IMR-90 (cell line): ENCODE measurements at regions not wholly inside any gene's neighbourhood (a gene's known extent, or its start where the extent isn't known, plus 50 kb on each side); places are given as distances from the start of the nearest gene placed in this dataset.

Experiments used
- ATAC-seq: fragments of 200-7000 bp; cut with Tn5 transposase; 2 replicates; pipeline ENCODE4 v1.9.1; 2020; ENCODE audit warnings: low read depth, mild to moderate bottlenecking, moderate library complexity
- BruUV-seq: library from RNA; stranded (reverse); fragments of 400-500 nt; replicated peaks from 2 replicates; lab custom pipeline; 2021; lab: Mats Ljungman, UMichigan
- CTCF ChIA-PET: fragments of 300-600 bp; formaldehyde crosslinking; extraction: SDS; loops from one replicate; lab custom pipeline; 2021; ENCODE audit warnings: antibody characterized with exemption; lab: Yijun Ruan, JAX
- POLR2A ChIA-PET: fragments of 300-600 bp; sonication (Branson Sonifier 250); formaldehyde crosslinking; loops from one replicate; lab custom pipeline; 2022; ENCODE audit warnings: antibody characterized with exemption; ENCODE audit not compliant: unreplicated experiment; lab: Charles Lee
- DNase-seq: peaks from one replicate; pipeline ENCODE4 v3.0.0; 2013
- H2AFZ ChIP-seq: replicated peaks from 2 replicates; pipeline ENCODE3; 2013; ENCODE audit warnings: low read length, mild to moderate bottlenecking; ENCODE audit not compliant: poor library complexity
- H2AK5ac ChIP-seq: 2 replicates; pipeline ENCODE4 v1.6.1; 2013; ENCODE audit warnings: low read depth, low read length, inconsistent platforms
- H2AK9ac ChIP-seq: replicated peaks from 2 replicates; pipeline ENCODE3; 2013; ENCODE audit warnings: mild to moderate bottlenecking, low read depth, low read length, moderate library complexity; ENCODE audit not compliant: poor library complexity
- H2BK120ac ChIP-seq: 2 replicates; pipeline ENCODE4 v1.6.1; 2013; ENCODE audit warnings: low read depth, low read length, inconsistent platforms
- H2BK15ac ChIP-seq: 3 replicates; pipeline ENCODE4 v1.6.1; 2013; ENCODE audit warnings: low read depth, low read length, inconsistent platforms
- H2BK20ac ChIP-seq: 2 replicates; pipeline ENCODE4 v1.6.1; 2013; ENCODE audit warnings: low read depth, mild to moderate bottlenecking, inconsistent platforms, low read length, moderate library complexity
- H2BK5ac ChIP-seq: 2 replicates; pipeline ENCODE4 v1.6.1; 2013; ENCODE audit warnings: mild to moderate bottlenecking, low read depth, low read length, inconsistent platforms; ENCODE audit not compliant: poor library complexity, severe bottlenecking
- H3K14ac ChIP-seq: replicated peaks from 2 replicates; pipeline ENCODE4 v1.6.1; 2013; ENCODE audit warnings: low read depth, low read length, inconsistent platforms
- H3K18ac ChIP-seq: 2 replicates; pipeline ENCODE4 v1.6.1; 2013; ENCODE audit warnings: low read depth, low read length, control low read depth
- H3K23ac ChIP-seq: 2 replicates; pipeline ENCODE4 v1.6.1; 2013; ENCODE audit warnings: low read depth, low read length, inconsistent platforms
- H3K27ac ChIP-seq: 2 replicates; pipeline ENCODE4 v1.5.1; 2013; ENCODE audit warnings: mild to moderate bottlenecking, control low read depth, low read length; ENCODE audit not compliant: insufficient read depth
- H3K27me3 ChIP-seq: 2 replicates; pipeline ENCODE4 v1.6.1; 2013; ENCODE audit warnings: low read length; ENCODE audit not compliant: control insufficient read depth, insufficient read depth
- H3K36me3 ChIP-seq: 2 replicates; pipeline ENCODE4 v1.6.1; 2013; ENCODE audit warnings: low read length, mixed read lengths; ENCODE audit not compliant: control insufficient read depth, insufficient read depth
- H3K4ac ChIP-seq: 2 replicates; pipeline ENCODE4 v1.6.1; 2013; ENCODE audit warnings: low read depth, low read length, inconsistent platforms
- H3K4me1 ChIP-seq: 2 replicates; pipeline ENCODE4 v1.6.1; 2013; ENCODE audit warnings: low read length, mixed read lengths; ENCODE audit not compliant: control insufficient read depth, insufficient read depth
- H3K4me2 ChIP-seq: 2 replicates; pipeline ENCODE4 v1.6.1; 2013; ENCODE audit warnings: low read depth, mild to moderate bottlenecking, control low read depth, low read length, moderate library complexity
- H3K4me3 ChIP-seq: 2 replicates; pipeline ENCODE4 v1.5.1; 2013; ENCODE audit warnings: low read depth, mild to moderate bottlenecking, control low read depth, low read length, moderate library complexity; ENCODE audit not compliant: insufficient read depth
- H3K56ac ChIP-seq: 2 replicates; pipeline ENCODE4 v1.6.1; 2013; ENCODE audit warnings: low read length, inconsistent platforms; ENCODE audit not compliant: insufficient read depth; ENCODE audit errors: extremely low read depth
- H3K79me1 ChIP-seq, 2 experiments: 2 replicates each; pipeline ENCODE4 v1.6.1; 2013; ENCODE audit warnings: low read length in 2 of 2, inconsistent platforms in 1 of 2, low read depth in 1 of 2
- H3K9ac ChIP-seq: 2 replicates; pipeline ENCODE4 v1.6.1; 2013; ENCODE audit warnings: low read depth, low read length, control low read depth
- H3K9me1 ChIP-seq: 2 replicates; pipeline ENCODE4 v1.6.1; 2013; ENCODE audit warnings: low read length, inconsistent platforms; ENCODE audit not compliant: insufficient read depth
- H3K9me3 ChIP-seq: 2 replicates; pipeline ENCODE4 v1.6.1; 2013; ENCODE audit warnings: low read length; ENCODE audit not compliant: control insufficient read depth, insufficient read depth
- H4K20me1 ChIP-seq: 2 replicates; pipeline ENCODE4 v1.6.1; 2013; ENCODE audit warnings: low read length, inconsistent platforms; ENCODE audit not compliant: insufficient read depth
- H4K5ac ChIP-seq: 2 replicates; pipeline ENCODE4 v1.6.1; 2013; ENCODE audit warnings: mild to moderate bottlenecking, low read depth, low read length, control low read depth
- H4K8ac ChIP-seq, 2 experiments: 2 replicates each; pipeline ENCODE4 v1.6.1; 2013; ENCODE audit warnings: low read depth in 2 of 2, low read length in 2 of 2, control low read depth in 1 of 2, inconsistent platforms in 1 of 2
- H4K91ac ChIP-seq: 2 replicates; pipeline ENCODE4 v1.6.1; 2013; ENCODE audit warnings: low read depth, low read length, inconsistent platforms; ENCODE audit not compliant: insufficient read depth
- BHLHE40 ChIP-seq: fragments of 150-350 bp; IDR thresholded peaks from 2 replicates; pipeline ENCODE4 v1.6.1; 2016; ENCODE audit warnings: mild to moderate bottlenecking, low read depth, low read length
- CEBPB ChIP-seq: IDR thresholded peaks from 2 replicates; pipeline ENCODE4 v1.6.1; 2012; ENCODE audit warnings: low read depth, low read length, improper control_type of control experiment
- CHD1 ChIP-seq: IDR thresholded peaks from 2 replicates; pipeline ENCODE4 v1.6.1; 2012; ENCODE audit warnings: low read depth, low read length, improper control_type of control experiment
- CTCF ChIP-seq: conservative IDR thresholded peaks from 2 replicates; pipeline ENCODE4 v1.5.1; 2012; ENCODE audit warnings: mild to moderate bottlenecking, low read depth, low read length, improper control_type of control experiment
- ELK1 ChIP-seq: fragments of 150-350 bp; IDR thresholded peaks from 2 replicates; pipeline ENCODE4 v1.6.1; 2016; ENCODE audit warnings: low read depth, mild to moderate bottlenecking, low read length, moderate library complexity, borderline replicate concordance
- FOS ChIP-seq: fragments of 150-350 bp; IDR thresholded peaks from 2 replicates; pipeline ENCODE4 v1.6.1; 2016; ENCODE audit warnings: low read depth, low read length
- MAFK ChIP-seq: IDR thresholded peaks from 2 replicates; pipeline ENCODE4 v1.6.1; 2012; ENCODE audit warnings: low read depth, low read length, improper control_type of control experiment
- MAZ ChIP-seq: IDR thresholded peaks from 2 replicates; pipeline ENCODE4 v1.6.1; 2012; ENCODE audit warnings: low read depth, mild to moderate bottlenecking, low read length, improper control_type of control experiment, moderate library complexity, borderline replicate concordance
- MXI1 ChIP-seq: IDR thresholded peaks from 2 replicates; pipeline ENCODE4 v1.6.1; 2012; ENCODE audit warnings: low read depth, mild to moderate bottlenecking, low read length, moderate library complexity, borderline replicate concordance
- NFE2L2 ChIP-seq: fragments of 150-350 bp; IDR thresholded peaks from 2 replicates; pipeline ENCODE4 v1.6.1; 2016; ENCODE audit warnings: low read depth, mild to moderate bottlenecking, low read length
- POLR2A ChIP-seq: IDR thresholded peaks from 2 replicates; pipeline ENCODE4 v1.6.1; 2012; ENCODE audit warnings: mild to moderate bottlenecking, low read depth, low read length
- RAD21 ChIP-seq: IDR thresholded peaks from 2 replicates; pipeline ENCODE4 v1.6.1; 2012; ENCODE audit warnings: low read length, improper control_type of control experiment
- RCOR1 ChIP-seq: IDR thresholded peaks from 2 replicates; pipeline ENCODE4 v1.6.1; 2012; ENCODE audit warnings: mild to moderate bottlenecking, low read length, improper control_type of control experiment; ENCODE audit not compliant: insufficient replicate concordance
- RFX5 ChIP-seq: IDR thresholded peaks from 2 replicates; pipeline ENCODE4 v1.8.0; 2012; ENCODE audit warnings: low read depth, mild to moderate bottlenecking, low read length, moderate library complexity
- SMC3 ChIP-seq: fragments of 150-350 bp; IDR thresholded peaks from 2 replicates; pipeline ENCODE4 v1.6.1; 2016; ENCODE audit warnings: low read depth, mild to moderate bottlenecking, antibody characterized with exemption, low read length, moderate library complexity
- USF2 ChIP-seq: fragments of 150-350 bp; IDR thresholded peaks from 2 replicates; pipeline ENCODE4 v1.6.1; 2017; ENCODE audit warnings: mild to moderate bottlenecking, antibody characterized with exemption, low read length, low read depth
- WGBS, 2 experiments: methylation state at CpG; one replicate each; pipeline versions ENCODE4 v1.1.5 to v1.1.7; 2013; ENCODE audit warnings: missing lambda C conversion rate in 2 of 2; ENCODE audit not compliant: insufficient read length in 1 of 2; ENCODE audit errors: extremely low coverage in 2 of 2; 5-methylcytosine and 5-hydroxymethylcytosine counted together
- dilution Hi-C: fragments of 300-500 bp; cut with HindIII; formaldehyde crosslinking; loops from one replicate; pipeline ENCODE4 v1.14.3; 2018; ENCODE audit warnings: low sequenced_read_pairs; ENCODE audit not compliant: unreplicated experiment
- in situ Hi-C: fragments of 300-500 bp; cut with MboI; formaldehyde crosslinking; loops from 3 replicates; pipeline ENCODE4 v1.14.3; 2019; ENCODE audit warnings: low sequenced_read_pairs, inconsistent platforms, mixed read lengths
- intact Hi-C: fragments of 100-400 bp; cut with micrococcal nuclease; formaldehyde crosslinking; loops from 2 replicates; pipeline ENCODE4 v1.10.0; 2022

- Histone ChIP-seq H3K9me3 (no peaks in the 10 kb centered on the region), H4K5ac (no peak overlapping the region), H3K4me2 (no peak overlapping the region), H2BK15ac (no peak overlapping the region), H3K18ac (no peak overlapping the region), H3K56ac (no peak overlapping the region), H3K14ac (no peak overlapping the region), H2AK5ac (no peak overlapping the region), H2AK9ac (no peak overlapping the region), H3K9me1 (no peaks in the 10 kb centered on the region), H2BK5ac (no peak overlapping the region), H3K27ac (no peak overlapping the region), H3K23ac (no peak overlapping the region), H4K91ac (no peak overlapping the region), H2BK120ac (no peak overlapping the region), H4K20me1 (no peaks in the 10 kb centered on the region), H3K4ac (no peak overlapping the region), H4K8ac (no peak overlapping the region), H3K36me3 (no peaks in the 10 kb centered on the region), H3K27me3 (no peaks in the 10 kb centered on the region), H3K9ac (no peak overlapping the region), H3K4me1 (no peaks in the 10 kb centered on the region), H3K4me3 (no peak overlapping the region), H3K79me1 (no peaks in the 10 kb centered on the region), H2BK20ac (no peak overlapping the region), H2AFZ (no peak overlapping the region)
- DNase-seq (no peak), ATAC-seq (no peak)
- WGBS, 2 experiments, result no CpG with 5 or more reads among the region's 3 CpGs
- intact Hi-C loops, result no loop called here
- ChIA-PET POLR2A (no interaction called here), CTCF (no interaction called here)
- in situ Hi-C loops, result no loop called here
- TF ChIP-seq FOS, result no peak
- no peak for TF ChIP-seq CEBPB
- no peak for TF ChIP-seq MAFK
- no peak for TF ChIP-seq CHD1
- TF ChIP-seq RFX5, result no peak
- TF ChIP-seq ELK1, result no peak
- no peak for TF ChIP-seq POLR2A
- TF ChIP-seq MXI1, result no peak
- no peak for TF ChIP-seq BHLHE40
- TF ChIP-seq NFE2L2, result no peak
- TF ChIP-seq USF2, result no peak
- no peak for TF ChIP-seq RAD21
- no peak for TF ChIP-seq CTCF
- TF ChIP-seq RCOR1, result no peak
- no peak for TF ChIP-seq SMC3
- TF ChIP-seq MAZ, result no peak
- BruUV-seq, result no TSS peak
- dilution Hi-C loops, result no loop called here
Measured at GRCh38 chr16:48680881-48681280, 70.9 kb upstream of the N4BP1 start.
